GM12878 (cell line): ENCODE measurements at regions not wholly inside any gene's neighbourhood (a gene's known extent, or its start where the extent isn't known, plus 50 kb on each side); places are given as distances from the start of the nearest gene placed in this dataset.

Source experiments
- ATAC-seq: fragments of 200-7000 bp; cut with Tn5 transposase; 3 replicates; pipeline ENCODE4 v1.9.1; 2020; ENCODE audit warnings: mild to moderate bottlenecking, moderate library complexity
- BruUV-seq: library from RNA; stranded (reverse); fragments of 400-500 nt; replicated peaks from 2 replicates; lab custom pipeline; 2021; lab: Mats Ljungman, UMichigan
- CTCF ChIA-PET: fragments of 300-600 bp; sonication (Branson Sonifier 250); formaldehyde crosslinking; extraction: SDS; loops from one replicate; lab custom pipeline; 2021; ENCODE audit warnings: inconsistent platforms; lab: Yijun Ruan, JAX
- POLR2A ChIA-PET: fragments of 350-600 bp; formaldehyde crosslinking; extraction: SDS; loops from one replicate; lab custom pipeline; 2021; ENCODE audit warnings: inconsistent platforms; lab: Charles Lee
- RAD21 ChIA-PET: fragments of 300-600 bp; sonication (Branson Sonifier 250); formaldehyde crosslinking; loops from one replicate; lab custom pipeline; 2023; ENCODE audit warnings: antibody characterized with exemption; ENCODE audit not compliant: unreplicated experiment; lab: Charles Lee
- SMC1A ChIA-PET: fragments of 300-600 bp; sonication (Branson Sonifier 250); formaldehyde crosslinking; loops from one replicate; lab custom pipeline; 2023; ENCODE audit not compliant: unreplicated experiment, uncharacterized antibody; lab: Charles Lee
- DNase-seq: peaks from one replicate; pipeline ENCODE4 v3.0.0-alpha.2; 2011; ENCODE audit warnings: low read depth, low spot score
- FAIRE-seq: peaks from 3 replicates; lab custom pipeline; 2011; peaks lifted over from hg19 to GRCh38; lab: Jason Lieb, UNC
- H2AFZ ChIP-seq: 2 replicates; pipeline ENCODE4 v1.6.0; 2011; ENCODE audit warnings: low read depth, low read length, control low read depth; ENCODE audit not compliant: control insufficient read depth
- H3K27ac ChIP-seq: 2 replicates; pipeline ENCODE4 v1.5.1; 2011; ENCODE audit warnings: control low read depth; ENCODE audit not compliant: control insufficient read depth, insufficient read depth
- H3K27me3 ChIP-seq, 2 experiments: replicated peaks in 1 of 2; 2 replicates each; pipeline versions ENCODE4 v1.6.0 to v1.6.1; 2011; ENCODE audit warnings: low read length in 1 of 2; ENCODE audit not compliant: control insufficient read depth in 2 of 2, insufficient read depth in 2 of 2
- H3K36me3 ChIP-seq, 2 experiments: 2 replicates each; pipeline ENCODE4 v1.5.1; 2011; ENCODE audit warnings: low read length in 1 of 2; ENCODE audit not compliant: control insufficient read depth in 2 of 2, insufficient read depth in 2 of 2
- H3K4me1 ChIP-seq: 2 replicates; pipeline ENCODE4 v1.6.1; 2011; ENCODE audit warnings: mild to moderate bottlenecking, low read length, moderate library complexity, mixed read lengths; ENCODE audit not compliant: control insufficient read depth, insufficient read depth
- H3K4me2 ChIP-seq: 2 replicates; pipeline ENCODE4 v1.6.0; 2011; ENCODE audit warnings: control low read depth; ENCODE audit not compliant: control insufficient read depth, insufficient read depth
- H3K4me3 ChIP-seq: fragments of 200-600 bp; sonication (generic); 2 replicates; pipeline ENCODE4 v1.5.1; 2016
- H3K79me2 ChIP-seq: 2 replicates; pipeline ENCODE4 v1.6.0; 2011; ENCODE audit warnings: low read length; ENCODE audit not compliant: control insufficient read depth, insufficient read depth
- H3K9ac ChIP-seq: 2 replicates; pipeline ENCODE4 v1.8.0; 2011; ENCODE audit warnings: low read length, control low read depth, mixed read lengths; ENCODE audit not compliant: control insufficient read depth, insufficient read depth
- H3K9me3 ChIP-seq: replicated peaks from 3 replicates; pipeline ENCODE4 v1.5.1; 2011; ENCODE audit warnings: mild to moderate bottlenecking, low read length; ENCODE audit not compliant: control insufficient read depth, insufficient read depth
- H4K20me1 ChIP-seq: 2 replicates; pipeline ENCODE4 v1.6.0; 2011; ENCODE audit not compliant: control insufficient read depth, insufficient read depth
- BACH1 ChIP-seq: fragments of 450-650 bp; IDR thresholded peaks from 2 replicates; pipeline ENCODE4 v1.6.1; 2017; ENCODE audit warnings: mild to moderate bottlenecking, borderline replicate concordance
- BRCA1 ChIP-seq: IDR thresholded peaks from 2 replicates; pipeline ENCODE4 v1.6.1; 2011; ENCODE audit warnings: low read depth, low read length, improper control_type of control experiment
- CBX3 ChIP-seq: fragments of 200-600 bp; sonication (generic); IDR thresholded peaks from 2 replicates; pipeline ENCODE4 v1.6.1; 2016; ENCODE audit warnings: low read depth, borderline replicate concordance
- EP300 ChIP-seq, 2 experiments: fragments of 150-350 bp in 1 of 2; IDR thresholded peaks; 2 replicates each; pipeline ENCODE4 v1.6.1; 2011 to 2012; ENCODE audit warnings: low read depth in 2 of 2, low read length in 2 of 2, borderline replicate concordance in 1 of 2, improper control_type of control experiment in 1 of 2, inconsistent platforms in 1 of 2; ENCODE audit not compliant: control insufficient read depth in 1 of 2
- ESRRA ChIP-seq: IDR thresholded peaks from 2 replicates; pipeline ENCODE4 v1.6.1; 2012; ENCODE audit warnings: mild to moderate bottlenecking, low read length, improper control_type of control experiment
- FOS ChIP-seq: IDR thresholded peaks from 3 replicates; pipeline ENCODE4 v1.6.1; 2011; ENCODE audit warnings: borderline replicate concordance; ENCODE audit not compliant: insufficient read length; ENCODE audit errors: extremely low read depth
- GATAD2B ChIP-seq: fragments of 450-650 bp; conservative IDR thresholded peaks from 2 replicates; pipeline ENCODE4 v1.6.1; 2017; ENCODE audit warnings: low read depth, mild to moderate bottlenecking, moderate library complexity
- NFXL1 ChIP-seq: fragments of 450-650 bp; IDR thresholded peaks from 2 replicates; pipeline ENCODE4 v1.6.1; 2017; ENCODE audit warnings: antibody characterized with exemption, mild to moderate bottlenecking, borderline replicate concordance
- POU2F2 ChIP-seq: IDR thresholded peaks from 3 replicates; pipeline ENCODE4 v1.6.1; 2011; ENCODE audit warnings: low read depth, mild to moderate bottlenecking, low read length, borderline replicate concordance
- RFX5 ChIP-seq: IDR thresholded peaks from 2 replicates; pipeline ENCODE4 v1.6.1; 2011; ENCODE audit warnings: low read depth, low read length, improper control_type of control experiment
- SIX5 ChIP-seq: IDR thresholded peaks from 2 replicates; pipeline ENCODE4 v1.6.1; 2011; ENCODE audit warnings: mild to moderate bottlenecking, low read depth, low read length, moderate library complexity; ENCODE audit not compliant: severe bottlenecking
- TBL1XR1 ChIP-seq: IDR thresholded peaks from 2 replicates; pipeline ENCODE4 v1.6.1; 2012; ENCODE audit warnings: low read depth, low read length, improper control_type of control experiment
- ZBED1 ChIP-seq: IDR thresholded peaks from 2 replicates; pipeline ENCODE4 v1.6.1; 2016; ENCODE audit warnings: borderline replicate concordance
- ZBTB4 ChIP-seq: fragments of 450-650 bp; formaldehyde crosslinking; IDR thresholded peaks from 2 replicates; pipeline ENCODE4 v1.4.0; 2022; ENCODE audit warnings: mild to moderate bottlenecking, moderate library complexity
- ZNF622 ChIP-seq: fragments of 450-650 bp; IDR thresholded peaks from 2 replicates; pipeline ENCODE4 v1.6.1; 2017; ENCODE audit warnings: mild to moderate bottlenecking, inconsistent platforms
- WGBS: methylation state at CpG from one replicate; pipeline ENCODE4 v1.1.6; 2016; ENCODE audit warnings: low lambda C conversion rate; ENCODE audit not compliant: insufficient replicate concordance, insufficient coverage; ENCODE audit errors: missing lambda C conversion rate; 5-methylcytosine and 5-hydroxymethylcytosine counted together
- in situ Hi-C: fragments of 300-500 bp; cut with MboI; formaldehyde crosslinking; loops from 9 replicates; pipeline ENCODE4 v1.14.3; 2018; ENCODE audit warnings: mixed read lengths
- intact Hi-C: fragments of 100-400 bp; cut with micrococcal nuclease; formaldehyde crosslinking; loops from one replicate; pipeline ENCODE4 v1.14.2; 2022; ENCODE audit not compliant: unreplicated experiment

DNA sequence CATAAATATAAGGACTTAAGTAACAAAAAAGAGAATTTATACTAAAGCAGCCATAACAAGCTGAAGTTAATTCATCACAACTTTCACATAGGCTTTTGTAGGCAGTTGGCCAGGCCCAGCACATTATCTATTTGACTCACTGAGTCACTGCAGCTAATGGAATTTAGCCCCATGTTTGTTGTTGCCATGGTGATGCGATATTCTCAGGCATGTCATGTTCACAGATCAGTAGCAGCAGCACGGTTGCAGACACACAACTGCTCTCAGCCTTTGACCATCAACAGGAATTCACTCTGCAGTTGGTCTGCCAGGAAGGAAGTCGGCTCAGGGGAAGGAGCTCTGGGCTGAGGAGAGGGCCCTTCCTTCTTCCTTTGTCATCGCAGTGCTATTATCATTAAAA lies 639.8 kb downstream of the TMEM182 start:
- H3K27ac ChIP-seq: no peak overlapping the region
- CTCF ChIA-PET: no interaction called here

More for the DNA sequence above, 639.8 kb downstream of the TMEM182 start:
- Histone ChIP-seq H4K20me1 (no peaks in the 10 kb centered on the region), H3K27me3 (no peaks in the 10 kb centered on the region), H3K9ac (no peak overlapping the region), H3K36me3 (no peaks in the 10 kb centered on the region), H3K4me3 (no peak overlapping the region), H3K4me2 (no peak overlapping the region), H3K9me3 (no peaks in the 10 kb centered on the region), H2AFZ (no peak overlapping the region), H3K4me1 (no peaks in the 10 kb centered on the region), H3K79me2 (no peaks in the 10 kb centered on the region)
- no peak for ATAC-seq
- ChIA-PET POLR2A (no interaction called here), SMC1A (no interaction called here), RAD21 (no interaction called here)
- WGBS: 13% methylated on average over 4 of the region's 4 CpGs
- in situ Hi-C loops: no loop called here
- intact Hi-C loops: no loop called here
- TF ChIP-seq GATAD2B: no peak
- TF ChIP-seq POU2F2: no peak
- TF ChIP-seq TBL1XR1: no peak
- no peak for TF ChIP-seq BRCA1
- no peak for TF ChIP-seq ZBTB4 (CRISPR knock-in tag)
- no peak for TF ChIP-seq RFX5
- TF ChIP-seq ZBED1: no peak
- TF ChIP-seq NFXL1: no peak
- TF ChIP-seq ZNF622: no peak
- no peak for TF ChIP-seq BACH1
- TF ChIP-seq FOS: no peak
- TF ChIP-seq ESRRA: no peak
- no peak for TF ChIP-seq EP300 (IDR thresholded peaks at IDR 0.05; ENCODE audit: borderline replicate concordance in 1 of 2, control insufficient read depth in 1 of 2, low read depth in 2 of 2, low read length in 2 of 2)
- no peak for TF ChIP-seq SIX5
- no peak for TF ChIP-seq CBX3
- no peak for DNase-seq
- no peak for FAIRE-seq
- BruUV-seq: no TSS peak
